ENCODE measurements at regions not wholly inside any gene's neighbourhood (a gene's known extent, or its start where the extent isn't known, plus 50 kb on each side); places are given as distances from the start of the nearest gene placed in this dataset.

- no peak for DNase-seq (ENCODE audit: low spot score)
- TF ChIP-seq CTCF (IDR thresholded peaks at IDR 0.05; ENCODE audit: extremely low read depth, insufficient read depth, missing control alignments) = no peak
- in situ Hi-C loops (cut with MboI; ENCODE audit: low pct_unique_long_range_greater_than_20kb, low sequenced_read_pairs, unreplicated experiment) = no loop called here
Observed at GRCh38 chr18:56089612-56090258, 501.7 kb upstream of the TCF4 start.

DNA sequence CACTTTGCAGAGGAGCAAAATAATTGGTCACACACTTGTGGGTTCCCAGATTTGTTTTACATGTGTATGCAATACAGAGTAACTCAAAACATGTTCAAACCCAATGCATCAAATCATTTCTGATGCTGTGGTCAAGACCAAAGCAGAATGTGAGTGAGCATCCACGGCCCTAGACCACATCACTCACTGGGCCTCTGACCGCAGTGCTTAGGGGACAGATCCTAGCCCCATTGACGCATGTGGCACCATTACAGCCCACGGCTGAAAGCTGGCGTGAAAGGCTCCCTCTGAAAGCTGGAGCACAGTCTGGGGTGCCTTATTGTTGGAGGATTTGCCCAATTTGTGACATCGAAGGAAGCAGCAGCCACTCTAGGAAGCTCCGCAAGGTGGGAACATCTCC is 498.8 kb upstream of the TCF4 start:
- no peak for DNase-seq (ENCODE audit: low spot score)
- in situ Hi-C loops (cut with MboI; ENCODE audit: low pct_unique_long_range_greater_than_20kb, low sequenced_read_pairs, unreplicated experiment) = no loop called here
- no peak for TF ChIP-seq CTCF (IDR thresholded peaks at IDR 0.05; ENCODE audit: extremely low read depth, insufficient read depth, missing control alignments)

DNA sequence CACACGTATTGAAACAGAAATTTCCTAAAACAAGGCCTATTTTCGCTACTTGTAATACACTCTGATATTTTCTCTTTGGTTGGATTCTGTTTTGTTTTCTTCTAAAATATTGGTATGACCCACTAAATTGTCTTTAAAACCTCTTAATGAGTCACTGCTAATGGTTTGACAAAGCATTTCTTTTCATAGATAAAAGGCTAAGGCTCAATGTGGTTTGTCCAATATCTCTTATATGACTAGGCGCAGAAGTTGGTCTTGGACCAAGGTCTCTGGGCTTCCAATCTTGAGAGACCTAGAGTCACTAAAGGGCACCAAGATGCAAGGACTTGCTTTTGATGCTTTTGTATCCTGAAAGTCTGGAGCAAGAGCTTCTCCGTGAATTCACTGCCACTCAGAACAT is 498.2 kb upstream of the TCF4 start:
- in situ Hi-C loops (cut with MboI; ENCODE audit: low pct_unique_long_range_greater_than_20kb, low sequenced_read_pairs, unreplicated experiment) = no loop called here
- DNase-seq (ENCODE audit: low spot score) = no peak
- TF ChIP-seq CTCF (IDR thresholded peaks at IDR 0.05; ENCODE audit: extremely low read depth, insufficient read depth, missing control alignments) = no peak

DNA sequence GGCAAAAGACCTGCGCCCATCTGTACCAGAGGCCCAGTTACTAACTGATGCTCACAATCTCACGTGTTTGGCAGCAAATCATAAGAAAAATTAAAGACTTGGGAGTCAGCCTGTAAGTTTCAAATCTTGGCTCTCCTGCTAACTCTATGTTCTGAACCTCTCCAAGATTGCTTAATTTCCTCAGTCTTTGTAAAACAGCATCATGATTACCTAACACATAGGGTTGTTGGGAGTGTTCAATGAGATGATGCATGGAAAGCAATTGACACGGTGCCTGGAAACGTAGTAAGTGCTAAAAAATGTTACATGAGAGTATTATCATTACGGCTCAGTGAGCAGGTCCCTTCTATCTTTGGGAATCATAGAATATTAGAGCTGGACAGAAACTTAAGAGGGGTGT is 497.6 kb upstream of the TCF4 start:
- no peak for DNase-seq (ENCODE audit: low spot score)
- in situ Hi-C loops (cut with MboI; ENCODE audit: low pct_unique_long_range_greater_than_20kb, low sequenced_read_pairs, unreplicated experiment) = no loop called here
- TF ChIP-seq CTCF (IDR thresholded peaks at IDR 0.05; ENCODE audit: extremely low read depth, insufficient read depth, missing control alignments) = no peak

- in situ Hi-C loops (cut with MboI; ENCODE audit: low pct_unique_long_range_greater_than_20kb, low sequenced_read_pairs, unreplicated experiment) = no loop called here
- TF ChIP-seq CTCF (IDR thresholded peaks at IDR 0.05; ENCODE audit: extremely low read depth, insufficient read depth, missing control alignments) = no peak
- no peak for DNase-seq (ENCODE audit: low spot score)
Observed at GRCh38 chr18:56083523-56084287, 495.7 kb upstream of the TCF4 start.

GRCh38 chr18:56083097-56083521 is 495.1 kb upstream of the TCF4 start:
- in situ Hi-C loops (cut with MboI; ENCODE audit: low pct_unique_long_range_greater_than_20kb, low sequenced_read_pairs, unreplicated experiment) = no loop called here
- no peak for DNase-seq (ENCODE audit: low spot score)
- no peak for TF ChIP-seq CTCF (IDR thresholded peaks at IDR 0.05; ENCODE audit: extremely low read depth, insufficient read depth, missing control alignments)
